ENCODE measurements at regions not wholly inside any gene's neighbourhood (a gene's known extent, or its start where the extent isn't known, plus 50 kb on each side); places are given as distances from the start of the nearest gene placed in this dataset.

DNA sequence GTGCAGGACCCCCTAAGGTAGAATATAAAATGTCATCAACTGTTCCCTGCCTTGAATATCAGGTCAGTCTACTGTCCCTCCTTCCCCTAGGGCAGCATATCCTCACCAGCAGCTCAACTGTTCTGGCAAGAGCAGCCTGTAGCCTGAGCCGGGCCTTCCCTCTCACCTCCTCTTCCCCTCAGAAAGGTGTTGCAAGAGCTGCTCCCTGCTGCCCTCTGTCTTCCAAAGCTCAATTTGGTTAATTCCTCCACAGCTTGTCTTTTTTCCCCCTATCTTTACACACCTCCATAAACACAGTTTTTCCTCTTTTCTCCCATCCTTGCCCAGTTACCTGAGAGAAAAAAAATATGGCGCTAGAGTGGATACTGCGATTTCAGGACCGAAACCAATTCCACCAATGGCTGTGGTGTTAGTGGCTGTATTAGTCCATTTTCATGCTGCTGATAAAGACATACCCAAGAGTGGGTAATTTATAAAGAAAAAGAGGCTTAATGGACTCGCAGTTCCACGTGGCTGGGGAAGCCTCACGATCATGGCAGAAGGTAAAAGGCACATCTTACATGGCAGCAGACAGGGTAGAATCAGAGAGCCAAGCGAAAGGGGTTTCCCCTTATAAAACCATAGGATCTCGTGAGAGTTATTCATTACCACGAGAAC is 184.7 kb downstream of the MREG start:
- TF ChIP-seq, protein P1, sequence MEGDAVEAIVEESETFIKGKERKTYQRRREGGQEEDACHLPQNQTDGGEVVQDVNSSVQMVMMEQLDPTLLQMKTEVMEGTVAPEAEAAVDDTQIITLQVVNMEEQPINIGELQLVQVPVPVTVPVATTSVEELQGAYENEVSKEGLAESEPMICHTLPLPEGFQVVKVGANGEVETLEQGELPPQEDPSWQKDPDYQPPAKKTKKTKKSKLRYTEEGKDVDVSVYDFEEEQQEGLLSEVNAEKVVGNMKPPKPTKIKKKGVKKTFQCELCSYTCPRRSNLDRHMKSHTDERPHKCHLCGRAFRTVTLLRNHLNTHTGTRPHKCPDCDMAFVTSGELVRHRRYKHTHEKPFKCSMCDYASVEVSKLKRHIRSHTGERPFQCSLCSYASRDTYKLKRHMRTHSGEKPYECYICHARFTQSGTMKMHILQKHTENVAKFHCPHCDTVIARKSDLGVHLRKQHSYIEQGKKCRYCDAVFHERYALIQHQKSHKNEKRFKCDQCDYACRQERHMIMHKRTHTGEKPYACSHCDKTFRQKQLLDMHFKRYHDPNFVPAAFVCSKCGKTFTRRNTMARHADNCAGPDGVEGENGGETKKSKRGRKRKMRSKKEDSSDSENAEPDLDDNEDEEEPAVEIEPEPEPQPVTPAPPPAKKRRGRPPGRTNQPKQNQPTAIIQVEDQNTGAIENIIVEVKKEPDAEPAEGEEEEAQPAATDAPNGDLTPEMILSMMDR (IDR thresholded peaks at IDR 0.05; ENCODE audit: insufficient read depth, low read length) = peak; percentile 47
- TF ChIP-seq POLR2AphosphoS5 (IDR thresholded peaks at IDR 0.05; ENCODE audit: low read depth) = no peak
- TF ChIP-seq, protein P2, sequence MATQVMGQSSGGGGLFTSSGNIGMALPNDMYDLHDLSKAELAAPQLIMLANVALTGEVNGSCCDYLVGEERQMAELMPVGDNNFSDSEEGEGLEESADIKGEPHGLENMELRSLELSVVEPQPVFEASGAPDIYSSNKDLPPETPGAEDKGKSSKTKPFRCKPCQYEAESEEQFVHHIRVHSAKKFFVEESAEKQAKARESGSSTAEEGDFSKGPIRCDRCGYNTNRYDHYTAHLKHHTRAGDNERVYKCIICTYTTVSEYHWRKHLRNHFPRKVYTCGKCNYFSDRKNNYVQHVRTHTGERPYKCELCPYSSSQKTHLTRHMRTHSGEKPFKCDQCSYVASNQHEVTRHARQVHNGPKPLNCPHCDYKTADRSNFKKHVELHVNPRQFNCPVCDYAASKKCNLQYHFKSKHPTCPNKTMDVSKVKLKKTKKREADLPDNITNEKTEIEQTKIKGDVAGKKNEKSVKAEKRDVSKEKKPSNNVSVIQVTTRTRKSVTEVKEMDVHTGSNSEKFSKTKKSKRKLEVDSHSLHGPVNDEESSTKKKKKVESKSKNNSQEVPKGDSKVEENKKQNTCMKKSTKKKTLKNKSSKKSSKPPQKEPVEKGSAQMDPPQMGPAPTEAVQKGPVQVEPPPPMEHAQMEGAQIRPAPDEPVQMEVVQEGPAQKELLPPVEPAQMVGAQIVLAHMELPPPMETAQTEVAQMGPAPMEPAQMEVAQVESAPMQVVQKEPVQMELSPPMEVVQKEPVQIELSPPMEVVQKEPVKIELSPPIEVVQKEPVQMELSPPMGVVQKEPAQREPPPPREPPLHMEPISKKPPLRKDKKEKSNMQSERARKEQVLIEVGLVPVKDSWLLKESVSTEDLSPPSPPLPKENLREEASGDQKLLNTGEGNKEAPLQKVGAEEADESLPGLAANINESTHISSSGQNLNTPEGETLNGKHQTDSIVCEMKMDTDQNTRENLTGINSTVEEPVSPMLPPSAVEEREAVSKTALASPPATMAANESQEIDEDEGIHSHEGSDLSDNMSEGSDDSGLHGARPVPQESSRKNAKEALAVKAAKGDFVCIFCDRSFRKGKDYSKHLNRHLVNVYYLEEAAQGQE (IDR thresholded peaks at IDR 0.05; ENCODE audit: insufficient replicate concordance, low read depth) = no peak

Measured in HL-60 (cell line).